GM19324 (cell line): ENCODE measurements at regions not wholly inside any gene's neighbourhood (a gene's known extent, or its start where the extent isn't known, plus 50 kb on each side); places are given as distances from the start of the nearest gene placed in this dataset.
"Not testable (repeated sequence)": the region's sequence is repeated elsewhere in the genome, so short reads cannot be mapped to it uniquely, and the experiment has no call there.

ENCODE experiments used
- ATAC-seq: cut with Tn5 transposase; IDR thresholded peaks from one replicate; pipeline ENCODE4 v1.9.1; 2021; ENCODE audit warnings: mild to moderate bottlenecking, moderate library complexity; ENCODE audit not compliant: unreplicated experiment, low FRiP score

GRCh38 chr1:60257531-60257930, 184.0 kb upstream of the C1orf87 start:
- ATAC-seq: no peak

GRCh38 chr1:60255565-60255964, 182.0 kb upstream of the C1orf87 start:
- no peak for ATAC-seq

GRCh38 chr1:60251426-60251825, 177.9 kb upstream of the C1orf87 start:
- no peak for ATAC-seq

- not testable (repeated sequence) for ATAC-seq
These were observed 173.9 kb upstream of the C1orf87 start for GRCh38 chr1:60247467-60247866.

- ATAC-seq: no peak
These were observed 171.8 kb upstream of the C1orf87 start for GRCh38 chr1:60245324-60245723.

GRCh38 chr1:60244906-60245305, 171.3 kb upstream of the C1orf87 start:
- ATAC-seq: no peak

GRCh38 chr1:60235275-60235674, 161.7 kb upstream of the C1orf87 start:
- no peak for ATAC-seq

GRCh38 chr1:60234776-60235175, 161.2 kb upstream of the C1orf87 start:
- no peak for ATAC-seq

GRCh38 chr1:60229821-60230220, 156.3 kb upstream of the C1orf87 start:
- ATAC-seq: no peak

- ATAC-seq: no peak
These were observed 154.5 kb upstream of the C1orf87 start for GRCh38 chr1:60228041-60228491.

GRCh38 chr1:60227601-60228000, 154.0 kb upstream of the C1orf87 start:
- ATAC-seq: no peak

- ATAC-seq: no peak
These were observed 151.9 kb upstream of the C1orf87 start for GRCh38 chr1:60225486-60225885.

GRCh38 chr1:60224523-60224922, 151.0 kb upstream of the C1orf87 start:
- ATAC-seq: no peak

- no peak for ATAC-seq
These were observed 149.6 kb upstream of the C1orf87 start for GRCh38 chr1:60223158-60223557.

GRCh38 chr1:60222360-60223115, 149.0 kb upstream of the C1orf87 start:
- ATAC-seq: no peak

GRCh38 chr1:60213253-60213652, 139.7 kb upstream of the C1orf87 start:
- no peak for ATAC-seq

- ATAC-seq: no peak
These were observed 122.5 kb upstream of the C1orf87 start for GRCh38 chr1:60196026-60196425.

GRCh38 chr1:60185684-60186083, 112.1 kb upstream of the C1orf87 start:
- ATAC-seq: no peak

- no peak for ATAC-seq
These were observed 111.0 kb upstream of the C1orf87 start for GRCh38 chr1:60184521-60184920.

- no peak for ATAC-seq
These were observed 100.3 kb upstream of the C1orf87 start for GRCh38 chr1:60173729-60174505.

GRCh38 chr1:60173006-60173405, 99.4 kb upstream of the C1orf87 start:
- no peak for ATAC-seq

- ATAC-seq: no peak
These were observed 98.2 kb upstream of the C1orf87 start for GRCh38 chr1:60171801-60172200.
